H9 (cell line): ENCODE measurements at regions not wholly inside any gene's neighbourhood (a gene's known extent, or its start where the extent isn't known, plus 50 kb on each side); places are given as distances from the start of the nearest gene placed in this dataset.

ENCODE experiments used
- DNase-seq: peaks from one replicate; pipeline ENCODE4 v3.0.0-alpha.2; 2017
- H2AFZ ChIP-seq: one replicate; pipeline ENCODE4 v1.6.1; 2013; ENCODE audit warnings: mild to moderate bottlenecking, low read length, control low read depth, moderate library complexity
- H2AK5ac ChIP-seq: 2 replicates; pipeline ENCODE4 v1.6.1; 2013; ENCODE audit warnings: low read length, control low read depth, mixed read lengths; ENCODE audit not compliant: insufficient read length
- H2BK120ac ChIP-seq: one replicate; pipeline ENCODE4 v1.6.1; 2013; ENCODE audit warnings: low read depth, mild to moderate bottlenecking, low read length, control low read depth, inconsistent platforms; ENCODE audit not compliant: poor library complexity, severe bottlenecking
- H2BK12ac ChIP-seq: 2 replicates; pipeline ENCODE4 v1.6.1; 2013; ENCODE audit warnings: low read length, control low read depth, mixed read lengths, low read depth; ENCODE audit not compliant: insufficient read length
- H2BK15ac ChIP-seq: 2 replicates; pipeline ENCODE4 v1.6.1; 2013; ENCODE audit warnings: low read depth, low read length, control low read depth
- H2BK20ac ChIP-seq: one replicate; pipeline ENCODE4 v1.6.1; 2013; ENCODE audit warnings: low read depth, mild to moderate bottlenecking, low read length, control low read depth, inconsistent platforms; ENCODE audit not compliant: poor library complexity, severe bottlenecking
- H2BK5ac ChIP-seq: 2 replicates; pipeline ENCODE4 v1.6.1; 2013; ENCODE audit warnings: low read length, control low read depth, mixed read lengths; ENCODE audit not compliant: insufficient read length
- H3K14ac ChIP-seq: 2 replicates; pipeline ENCODE4 v1.6.1; 2013; ENCODE audit warnings: low read length, control low read depth; ENCODE audit not compliant: insufficient read depth
- H3K18ac ChIP-seq: 2 replicates; pipeline ENCODE4 v1.6.1; 2013; ENCODE audit warnings: low read depth, mild to moderate bottlenecking, mixed read lengths, low read length, control low read depth; ENCODE audit not compliant: insufficient read length
- H3K23ac ChIP-seq: 2 replicates; pipeline ENCODE4 v1.6.1; 2013; ENCODE audit warnings: low read length, control low read depth, mixed read lengths, low read depth; ENCODE audit not compliant: insufficient read length
- H3K23me2 ChIP-seq: 2 replicates; pipeline ENCODE4 v1.6.1; 2013; ENCODE audit warnings: low read depth, mild to moderate bottlenecking, mixed read lengths, low read length, control low read depth; ENCODE audit not compliant: insufficient read length, poor library complexity, severe bottlenecking
- H3K27ac ChIP-seq: 2 replicates; pipeline ENCODE4 v1.5.1; 2013; ENCODE audit warnings: low read length, control low read depth, mixed read lengths, low read depth; ENCODE audit not compliant: insufficient read length
- H3K27me3 ChIP-seq: 2 replicates; pipeline ENCODE4 v1.6.1; 2013; ENCODE audit warnings: low read length, control low read depth, inconsistent platforms; ENCODE audit not compliant: insufficient read depth
- H3K4ac ChIP-seq: 2 replicates; pipeline ENCODE4 v1.6.1; 2013; ENCODE audit warnings: low read depth, mild to moderate bottlenecking, control low read depth, inconsistent platforms, low read length, moderate library complexity
- H3K4me1 ChIP-seq: 2 replicates; pipeline ENCODE4 v1.6.1; 2013; ENCODE audit warnings: low read length, control low read depth, inconsistent platforms; ENCODE audit not compliant: insufficient read depth
- H3K4me2 ChIP-seq: 2 replicates; pipeline ENCODE4 v1.6.1; 2013; ENCODE audit warnings: low read length, control low read depth, mixed read lengths; ENCODE audit not compliant: insufficient read length, insufficient read depth
- H3K56ac ChIP-seq: 2 replicates; pipeline ENCODE4 v1.6.1; 2013; ENCODE audit warnings: low read depth, mild to moderate bottlenecking, mixed read lengths, low read length, control low read depth; ENCODE audit not compliant: insufficient read length
- H3K79me1 ChIP-seq: 2 replicates; pipeline ENCODE4 v1.6.1; 2013; ENCODE audit warnings: low read depth, mild to moderate bottlenecking, moderate library complexity, low read length, control low read depth, inconsistent platforms; ENCODE audit not compliant: insufficient read depth, poor library complexity, severe bottlenecking
- H3K79me2 ChIP-seq: 2 replicates; pipeline ENCODE4 v1.6.1; 2013; ENCODE audit warnings: low read length, control low read depth, inconsistent platforms; ENCODE audit not compliant: insufficient read depth
- H3K9ac ChIP-seq: 2 replicates; pipeline ENCODE4 v1.6.1; 2013; ENCODE audit warnings: low read length, control low read depth, mixed read lengths; ENCODE audit not compliant: insufficient read length; ENCODE audit errors: extremely low read depth
- H3K9me3 ChIP-seq: one replicate; pipeline ENCODE4 v1.6.1; 2013; ENCODE audit warnings: low read depth, low read length, inconsistent platforms; ENCODE audit not compliant: control insufficient read depth
- H3T11ph ChIP-seq: one replicate; pipeline ENCODE4 v1.6.1; 2013; ENCODE audit warnings: mild to moderate bottlenecking, low read length, control low read depth, inconsistent platforms
- H4K20me1 ChIP-seq: one replicate; pipeline ENCODE4 v1.6.1; 2013; ENCODE audit not compliant: control insufficient read depth, insufficient read length, insufficient read depth
- H4K5ac ChIP-seq: 2 replicates; pipeline ENCODE4 v1.6.1; 2013; ENCODE audit warnings: low read depth, mild to moderate bottlenecking, mixed read lengths, low read length, control low read depth; ENCODE audit not compliant: insufficient read length
- H4K8ac ChIP-seq: replicated peaks from 2 replicates; pipeline ENCODE4 v1.6.1; 2013; ENCODE audit warnings: low read length, control low read depth, mixed read lengths, low read depth; ENCODE audit not compliant: insufficient read length
- H4K91ac ChIP-seq: 2 replicates; pipeline ENCODE4 v1.6.1; 2013; ENCODE audit warnings: low read depth, mild to moderate bottlenecking, moderate library complexity, mixed read lengths, low read length, control low read depth; ENCODE audit not compliant: insufficient read length
- H3K27ac Mint-ChIP-seq, 3 experiments: 2 replicates in 2 of 3; 3 replicates in 1 of 3; pipeline ENCODE4 v1.8.0; 2020 to 2021; ENCODE audit warnings: mixed read lengths in 3 of 3, mild to moderate bottlenecking in 1 of 3, moderate library complexity in 1 of 3
- H3K27me3 Mint-ChIP-seq: 2 replicates; pipeline ENCODE4 v1.8.0; 2021; ENCODE audit warnings: low read depth, mild to moderate bottlenecking, moderate library complexity, mixed read lengths
- H3K36me3 Mint-ChIP-seq, 3 experiments: 2 replicates in 2 of 3; 3 replicates in 1 of 3; pipeline ENCODE4 v1.8.0; 2020 to 2021; ENCODE audit warnings: low read depth in 3 of 3, mixed read lengths in 3 of 3; ENCODE audit not compliant: insufficient read depth in 1 of 3
- H3K4me1 Mint-ChIP-seq, 2 experiments: 2 replicates each; pipeline ENCODE4 v1.8.0; 2020; ENCODE audit warnings: mixed read lengths in 2 of 2
- H3K4me3 Mint-ChIP-seq, 2 experiments: 2 replicates in 1 of 2; 3 replicates in 1 of 2; pipeline ENCODE4 v1.8.0; 2020 to 2021; ENCODE audit warnings: mild to moderate bottlenecking in 2 of 2, mixed read lengths in 2 of 2, moderate library complexity in 1 of 2
- H3K9me3 Mint-ChIP-seq, 2 experiments: 2 replicates in 1 of 2; 3 replicates in 1 of 2; pipeline ENCODE4 v1.8.0; 2020; ENCODE audit warnings: mild to moderate bottlenecking in 2 of 2, mixed read lengths in 2 of 2, moderate library complexity in 1 of 2
- CTCF ChIP-seq: fragments of 200-600 bp; sonication (generic); conservative IDR thresholded peaks from 3 replicates; pipeline ENCODE4 v1.8.0; 2021; ENCODE audit warnings: antibody characterized with exemption, mild to moderate bottlenecking
- WGBS: extraction: QIAGEN DNeasy Blood & Tissue Kit; methylation state at CpG from one replicate; pipeline ENCODE4 v1.1.7; 2013; ENCODE audit warnings: missing lambda C conversion rate, low lambda C conversion rate, mixed read lengths; ENCODE audit not compliant: insufficient read length; ENCODE audit errors: extremely low coverage; 5-methylcytosine and 5-hydroxymethylcytosine counted together

GRCh38 chr20:10779911-10780310 is 106.1 kb upstream of the JAG1 start:
- no peak overlapping the region for H3K23ac ChIP-seq
- H3K9ac ChIP-seq = no peak overlapping the region
- H3K4me1 ChIP-seq = peaks cover 15% of the 10 kb centered on the region
- no peak overlapping the region for H3K4ac ChIP-seq
- no peak overlapping the region for H4K8ac ChIP-seq
- no peak overlapping the region for H3K4me3 Mint-ChIP-seq
- no CpG with 5 or more reads among the region's 1 CpG for WGBS
- H4K20me1 ChIP-seq = no peaks in the 10 kb centered on the region
- no peaks in the 10 kb centered on the region for H3K79me1 ChIP-seq
- H3K56ac ChIP-seq = no peak overlapping the region
- no peaks in the 10 kb centered on the region for H3K9me3 Mint-ChIP-seq
- no peak overlapping the region for H2BK12ac ChIP-seq
- H3K27me3 ChIP-seq = no peaks in the 10 kb centered on the region
- no peak overlapping the region for H3K18ac ChIP-seq
- no peak overlapping the region for H3K27ac ChIP-seq
- H3K23me2 ChIP-seq = no peaks in the 10 kb centered on the region
- no peak for DNase-seq
- H4K91ac ChIP-seq = no peak overlapping the region
- H2AK5ac ChIP-seq = no peak overlapping the region
- H3K14ac ChIP-seq = no peak overlapping the region
- no peak overlapping the region for H3K4me2 ChIP-seq
- no peak overlapping the region for H3T11ph ChIP-seq
- no peak overlapping the region for H2BK15ac ChIP-seq
- no peaks in the 10 kb centered on the region for H3K79me2 ChIP-seq
- no peak overlapping the region for H2BK5ac ChIP-seq
- no peaks in the 10 kb centered on the region for H3K9me3 ChIP-seq
- H2AFZ ChIP-seq = no peak overlapping the region
- no peak overlapping the region for H4K5ac ChIP-seq
- TF ChIP-seq CTCF = no peak
- no peak overlapping the region for H3K27ac Mint-ChIP-seq
- no peaks in the 10 kb centered on the region; a peak in 1 of 7 replicates for H3K36me3 Mint-ChIP-seq
- H2BK120ac ChIP-seq = no peak overlapping the region
- H3K27me3 Mint-ChIP-seq = peaks cover 5% of the 10 kb centered on the region; the same call in 1 of the 2 replicates
- no peak overlapping the region for H2BK20ac ChIP-seq
- peaks cover 34 to 42% of the 10 kb centered on the region in 2 experiments for H3K4me1 Mint-ChIP-seq
